ENCODE measurements at regions not wholly inside any gene's neighbourhood (a gene's known extent, or its start where the extent isn't known, plus 50 kb on each side); places are given as distances from the start of the nearest gene placed in this dataset.

DNA sequence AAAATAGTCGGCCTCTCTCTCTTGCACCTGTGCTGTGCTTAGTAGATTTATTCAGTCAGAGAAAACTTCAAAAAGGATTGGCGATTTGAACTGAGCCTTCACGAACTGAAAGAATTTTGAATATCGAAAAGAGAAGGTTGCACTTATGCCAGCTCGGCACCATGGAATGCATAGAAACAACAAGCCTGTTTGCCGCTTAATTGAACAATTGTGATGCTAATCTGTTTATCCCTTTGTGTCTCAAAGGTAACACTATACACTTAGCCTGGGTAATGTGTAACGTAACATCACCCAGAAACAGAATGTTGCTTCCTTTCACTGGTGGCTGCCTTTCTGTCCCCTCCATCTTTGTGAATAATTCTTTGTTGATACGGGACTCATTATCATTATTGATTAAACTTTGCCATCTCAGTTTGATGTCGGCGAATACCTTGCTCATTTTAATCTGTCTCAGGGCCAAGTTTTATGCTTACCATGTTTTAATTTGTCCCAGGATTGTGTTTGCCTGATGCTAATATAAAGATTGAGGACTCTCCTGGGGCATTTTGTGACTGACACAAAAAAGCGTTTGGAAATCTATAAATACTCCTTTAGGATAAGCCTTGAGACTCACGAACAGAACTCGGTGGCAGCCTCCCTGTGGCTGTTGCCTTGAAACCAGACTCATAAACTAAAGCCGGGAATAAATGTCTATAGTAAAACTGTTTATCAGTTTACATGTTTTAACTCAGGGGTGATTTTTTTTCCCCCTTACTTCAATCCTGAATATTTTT, 400.5 kb downstream of the RAPGEF2 start:
- no peak for DNase-seq

DNA sequence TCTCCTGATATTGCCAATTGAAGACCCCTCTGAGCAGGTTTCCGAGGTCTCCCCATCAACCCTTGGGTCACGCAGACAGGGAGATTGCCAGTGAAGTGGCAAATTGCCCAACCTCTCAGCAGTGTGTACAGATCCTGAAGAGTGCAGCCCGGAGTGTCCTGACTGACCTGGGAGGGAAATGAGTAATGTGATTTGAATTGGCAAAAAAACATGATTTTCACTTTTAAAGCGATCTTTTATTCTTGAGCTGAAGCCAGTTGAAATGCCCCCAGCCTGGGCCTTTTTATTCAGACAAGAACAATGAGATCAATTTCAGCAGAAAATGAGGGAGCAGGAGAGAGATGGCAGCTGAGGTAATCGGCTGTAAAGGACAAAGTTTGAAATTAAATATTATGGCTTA, 401.8 kb downstream of the RAPGEF2 start:
- DNase-seq, result no peak

DNA sequence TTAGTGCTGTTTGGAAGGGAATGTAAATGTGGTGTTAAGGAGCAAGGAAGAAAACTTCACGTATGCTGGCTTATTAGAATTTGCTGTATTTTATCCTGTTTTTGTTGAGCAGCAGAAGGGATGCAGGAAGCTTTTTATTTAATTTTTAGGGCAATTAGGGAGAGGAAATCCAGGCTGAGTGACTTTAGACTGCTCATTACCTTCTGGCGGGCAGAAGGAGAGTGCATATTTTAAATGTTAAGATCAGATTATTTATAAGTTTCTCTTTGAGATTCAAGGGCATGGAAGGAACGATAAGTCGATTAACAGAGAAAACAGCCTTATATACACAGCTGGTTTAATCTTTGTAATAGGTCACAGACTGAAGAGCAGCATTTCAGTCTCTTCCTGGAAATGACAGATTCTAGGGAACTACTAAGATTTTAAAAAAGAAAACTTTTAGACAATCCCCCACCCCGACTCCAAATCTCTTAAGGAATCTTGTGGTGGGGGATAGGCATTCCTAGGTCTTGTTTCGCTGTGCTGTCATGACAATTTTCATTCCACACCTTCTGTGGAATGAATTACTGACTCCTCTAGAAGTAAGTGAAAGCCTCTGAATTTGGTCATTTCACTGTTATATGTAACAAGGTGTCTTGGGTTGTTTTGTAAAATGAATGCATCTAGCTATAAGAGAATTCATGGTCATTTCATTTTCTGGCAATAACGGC, 402.5 kb downstream of the RAPGEF2 start:
- peak in 1 of 2 experiments; percentile 28 for DNase-seq

DNA sequence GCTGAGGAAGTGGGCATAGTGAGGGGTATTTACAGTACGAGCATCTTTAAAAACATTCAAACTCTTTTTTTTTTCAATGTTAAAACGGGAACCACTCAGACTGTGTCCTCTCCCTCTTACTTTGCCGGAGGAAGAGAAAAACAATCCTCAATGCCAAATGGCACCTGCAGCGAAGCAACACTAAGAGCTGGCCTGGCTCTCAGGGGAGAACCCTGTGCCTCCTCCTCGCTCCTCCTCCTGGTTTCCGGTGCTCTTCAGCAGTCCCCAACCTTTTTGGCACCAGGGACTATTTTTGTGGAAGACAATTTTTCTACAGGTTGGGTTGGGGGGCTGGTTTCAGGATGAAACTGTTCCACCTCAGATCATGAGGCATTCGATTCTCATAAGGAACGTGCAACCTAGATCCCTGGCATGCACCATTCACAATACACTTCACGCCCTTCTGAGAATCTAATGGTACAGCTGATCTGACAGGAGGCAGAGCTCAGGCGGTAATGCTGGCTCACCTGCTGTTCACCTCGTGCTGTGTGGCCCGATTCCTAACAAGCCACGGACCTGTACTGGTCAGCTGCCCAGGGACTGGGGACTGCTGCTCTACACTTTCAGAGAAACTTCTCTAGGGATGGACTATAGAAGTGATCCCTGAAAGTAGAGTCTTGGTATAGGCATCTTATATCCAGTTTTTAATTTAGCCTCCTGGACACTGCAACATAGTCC, 404.1 kb downstream of the RAPGEF2 start:
- no peak for DNase-seq

DNA sequence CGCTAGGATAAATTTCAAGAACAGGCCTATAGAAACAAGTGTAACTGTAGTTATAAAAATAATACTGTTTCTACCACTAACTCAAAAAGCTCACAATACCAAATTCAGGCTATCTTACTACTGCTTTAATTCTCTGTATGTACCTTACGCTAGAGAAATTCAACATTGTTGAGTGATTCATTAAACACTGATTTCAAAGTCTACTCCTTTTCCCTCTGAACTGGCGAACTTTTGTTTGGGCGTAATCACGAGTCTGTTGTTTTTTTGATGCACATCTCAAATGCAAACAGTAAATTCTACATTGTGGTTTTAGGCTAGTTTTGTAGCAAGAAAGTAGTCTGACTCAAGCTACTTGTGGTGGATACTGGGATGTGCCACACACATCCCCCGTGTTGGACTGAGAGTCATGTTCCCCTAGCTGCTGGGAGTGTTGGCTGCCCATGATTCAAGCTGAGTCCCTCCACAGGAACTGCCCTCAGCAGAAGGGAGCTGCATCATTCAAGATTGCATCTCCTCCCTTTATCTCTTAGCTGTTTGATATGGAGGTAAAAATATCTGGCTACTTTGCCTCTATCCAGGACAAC, 406.1 kb downstream of the RAPGEF2 start:
- no peak for DNase-seq

DNA sequence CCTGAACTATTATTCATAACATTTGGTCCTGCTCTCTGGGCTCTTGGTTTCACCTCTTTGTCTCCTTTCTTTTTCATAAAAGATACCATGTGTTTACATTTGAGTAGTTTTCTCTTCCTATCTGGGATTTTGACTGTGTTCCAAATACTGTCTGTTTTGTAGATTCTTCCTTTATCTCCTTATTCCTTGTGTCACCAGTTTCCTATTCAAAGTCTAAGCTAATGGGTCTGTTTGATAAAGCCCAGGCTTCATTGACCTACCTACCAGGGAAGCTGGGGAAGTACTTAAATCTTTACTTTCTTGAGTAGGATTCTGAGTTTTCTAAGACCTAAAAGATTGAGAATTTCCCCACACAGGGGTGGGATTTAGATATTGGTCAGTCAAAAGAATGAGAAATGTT, 409.5 kb downstream of the RAPGEF2 start:
- no peak for DNase-seq

DNA sequence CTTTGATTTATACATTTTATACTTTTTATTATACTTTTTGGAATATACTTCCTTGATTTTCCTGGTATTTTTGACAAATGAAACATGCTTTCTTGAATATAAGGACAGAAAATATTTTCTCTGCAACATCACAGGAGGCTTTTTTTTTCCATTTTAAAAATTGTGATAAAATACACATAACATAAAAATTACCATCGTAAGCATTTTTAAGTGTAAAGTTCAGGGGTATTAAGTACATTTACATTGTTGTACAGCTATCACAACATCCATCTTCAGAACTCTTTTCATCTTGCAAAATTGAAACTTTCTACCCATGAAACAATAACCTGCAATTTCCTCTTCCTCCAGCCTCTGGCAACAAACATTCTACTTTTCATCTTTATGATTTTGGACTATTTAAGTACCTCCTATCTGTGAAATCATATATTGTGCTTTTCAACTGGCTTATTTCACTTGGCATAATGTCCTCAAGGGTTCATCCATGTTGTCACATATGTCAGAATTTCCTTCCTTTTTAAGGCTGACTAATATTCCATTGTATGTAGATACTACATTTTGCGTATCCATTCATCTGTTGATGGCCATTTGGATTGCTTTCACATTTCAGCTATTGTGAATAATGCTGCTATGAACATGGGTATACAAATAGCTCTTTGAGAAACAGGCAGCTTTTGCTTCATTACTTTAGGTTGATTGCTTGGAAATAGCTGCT, 412.6 kb downstream of the RAPGEF2 start:
- no peak for DNase-seq

DNA sequence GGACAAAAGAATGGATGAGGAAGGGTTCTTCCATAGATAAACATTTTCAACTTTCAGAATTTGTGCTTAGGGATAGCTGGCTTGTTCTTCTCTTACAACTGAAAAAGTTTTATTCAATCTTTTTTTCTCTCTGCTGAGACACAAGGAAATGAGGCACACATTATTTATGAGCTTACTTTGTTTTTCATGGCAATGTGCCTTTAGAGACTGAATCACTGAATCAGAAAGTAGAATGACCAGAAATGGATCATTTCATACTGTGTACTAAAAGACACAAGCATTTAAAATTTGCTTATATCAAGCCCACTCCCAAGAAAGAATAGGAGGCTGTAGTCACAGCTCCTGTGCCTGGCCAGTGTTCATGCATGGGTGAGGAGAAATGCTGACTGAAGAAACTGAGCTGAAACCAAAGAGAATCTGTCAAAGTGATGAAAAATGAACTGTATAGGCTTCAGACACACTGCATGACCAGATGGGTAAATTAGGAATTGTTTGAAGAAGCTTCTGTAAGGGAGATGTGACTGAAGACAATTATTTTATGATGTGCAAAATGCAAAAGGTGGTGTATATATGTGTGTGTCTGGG, 413.8 kb downstream of the RAPGEF2 start:
- DNase-seq, result no peak

DNA sequence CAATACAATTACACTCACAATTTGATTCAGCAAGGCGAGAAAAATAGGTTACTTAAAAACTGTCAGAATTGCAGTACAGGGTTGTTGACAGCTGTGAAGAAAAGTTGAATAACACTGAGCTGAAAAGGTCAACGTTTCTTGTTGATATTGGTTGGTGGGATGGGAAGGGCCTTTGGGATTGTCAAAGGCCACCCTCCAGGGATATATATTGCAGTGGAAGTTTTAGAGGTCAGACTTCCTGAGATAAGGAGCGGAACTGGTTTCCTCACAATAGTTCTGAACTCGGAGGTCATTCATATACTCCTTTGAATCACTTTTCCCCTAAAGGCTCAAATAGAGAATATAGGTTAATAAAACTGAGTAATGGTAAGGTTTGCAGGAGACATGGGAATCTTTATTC, 417.2 kb downstream of the RAPGEF2 start:
- no peak for DNase-seq

DNA sequence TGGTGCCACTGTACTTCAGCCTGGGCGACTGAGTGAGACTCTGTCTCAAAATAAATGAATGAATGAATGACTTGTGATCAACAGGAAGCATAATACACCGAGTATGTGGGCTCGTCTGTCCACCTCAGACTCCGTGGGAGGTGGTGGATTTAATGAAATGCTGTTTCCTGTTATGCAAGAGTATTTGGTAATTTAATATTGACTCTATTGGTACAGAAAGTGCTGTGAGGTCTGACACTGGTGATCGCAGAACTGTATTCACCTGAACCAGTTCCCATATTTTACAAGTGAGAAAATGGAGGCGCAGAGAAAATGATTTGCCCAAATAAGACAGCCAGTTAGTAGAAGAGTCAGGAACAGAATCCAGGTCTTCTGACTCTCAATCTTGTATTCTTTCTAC, 423.3 kb downstream of the RAPGEF2 start:
- DNase-seq, result no peak

DNA sequence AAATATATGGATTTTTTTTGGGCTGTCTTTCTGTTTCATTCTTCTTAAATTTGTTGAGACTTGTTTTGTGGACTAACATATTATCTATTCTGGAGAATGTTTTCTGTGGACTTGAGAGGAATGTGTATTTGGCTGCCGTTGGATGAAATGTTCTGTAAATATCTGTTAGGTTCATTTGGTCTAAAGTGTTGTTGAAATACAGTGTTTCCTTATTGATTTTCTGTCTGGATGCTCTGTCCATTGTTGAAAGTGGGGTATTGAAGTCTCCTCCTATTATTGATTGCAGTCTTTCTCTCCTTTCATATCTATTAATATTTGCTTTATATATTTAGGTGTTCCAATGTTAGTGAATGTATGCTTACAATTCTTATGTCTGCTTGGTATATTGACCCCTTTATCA, 431.8 kb downstream of the RAPGEF2 start:
- no peak for DNase-seq

DNA sequence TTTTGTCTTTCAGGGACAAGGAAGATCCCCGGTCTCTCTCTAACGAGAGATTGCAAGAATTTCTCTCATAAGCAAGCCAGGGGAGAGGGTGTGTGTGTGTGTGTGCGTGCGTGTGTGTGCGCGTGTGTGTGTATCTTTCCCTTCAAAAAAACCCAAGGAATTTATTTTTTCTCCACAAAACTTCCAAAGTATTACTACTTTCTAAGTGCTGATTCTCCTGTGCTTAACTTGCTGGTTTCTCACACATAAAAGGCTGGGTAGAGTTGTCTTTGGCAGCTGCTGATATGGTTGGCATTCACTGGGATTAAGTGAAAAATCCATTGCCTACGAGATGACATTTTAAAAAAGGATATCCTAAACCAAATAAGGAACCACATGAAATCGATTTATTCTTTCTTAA, 435.7 kb downstream of the RAPGEF2 start:
- DNase-seq, result no peak

DNA sequence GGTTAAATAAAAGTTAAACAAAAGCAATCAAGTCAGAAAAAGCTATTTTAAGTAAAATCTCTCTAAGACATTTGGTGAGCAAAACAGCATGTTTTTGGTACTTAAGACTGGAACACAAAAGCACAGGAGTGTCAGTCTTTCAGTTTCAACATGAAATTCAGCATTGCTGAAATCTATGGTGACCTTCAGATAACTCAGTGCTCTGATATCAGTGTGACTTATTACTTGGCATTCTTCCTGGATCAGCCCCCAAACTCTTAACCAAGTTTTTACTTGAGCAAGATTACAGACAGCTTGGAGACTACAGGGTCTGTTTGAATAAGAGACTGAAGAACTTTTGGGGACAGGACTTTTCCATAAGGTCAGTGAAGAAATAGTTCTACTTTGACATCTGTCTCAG, 437.2 kb downstream of the RAPGEF2 start:
- no peak for DNase-seq

DNA sequence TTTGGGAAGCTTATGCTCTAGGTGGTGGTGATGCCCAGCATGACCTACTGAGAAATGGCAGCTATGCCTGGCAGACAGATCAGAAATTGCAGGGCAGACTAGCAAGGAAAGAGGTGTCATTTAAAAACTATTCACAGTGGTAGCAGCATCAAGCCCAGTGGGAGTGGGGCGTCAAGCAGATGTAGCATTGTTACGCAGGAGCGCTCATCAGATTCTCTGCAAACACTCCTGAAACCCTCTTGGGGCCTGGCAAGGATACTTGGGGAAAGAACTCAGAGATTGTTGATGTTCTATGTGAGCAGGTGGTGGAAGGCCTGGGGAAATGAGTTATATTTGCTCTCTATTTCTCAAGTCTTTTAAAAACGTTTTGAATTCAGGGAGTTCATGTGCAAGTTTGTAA, 437.6 kb downstream of the RAPGEF2 start:
- DNase-seq, result no peak

DNA sequence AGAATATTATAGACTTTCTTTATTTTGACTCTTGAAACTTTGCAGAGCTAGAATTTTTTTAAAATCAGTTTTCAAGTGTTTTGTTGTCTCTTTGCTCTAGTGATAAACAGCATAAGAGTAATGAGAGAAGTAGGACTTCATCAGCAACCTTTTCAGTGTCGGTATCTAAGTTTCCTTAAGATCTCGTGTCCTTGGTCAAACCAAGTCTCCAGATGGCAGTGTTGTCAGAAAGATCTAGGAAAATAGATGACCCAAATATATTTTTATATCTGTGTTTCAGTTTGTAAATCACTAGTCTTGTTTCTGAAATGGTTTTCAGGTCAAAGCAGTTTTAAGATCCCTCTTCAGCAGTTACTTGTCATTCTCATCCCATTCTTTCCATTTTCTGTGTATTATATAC, 438.3 kb downstream of the RAPGEF2 start:
- DNase-seq, result no peak

DNA sequence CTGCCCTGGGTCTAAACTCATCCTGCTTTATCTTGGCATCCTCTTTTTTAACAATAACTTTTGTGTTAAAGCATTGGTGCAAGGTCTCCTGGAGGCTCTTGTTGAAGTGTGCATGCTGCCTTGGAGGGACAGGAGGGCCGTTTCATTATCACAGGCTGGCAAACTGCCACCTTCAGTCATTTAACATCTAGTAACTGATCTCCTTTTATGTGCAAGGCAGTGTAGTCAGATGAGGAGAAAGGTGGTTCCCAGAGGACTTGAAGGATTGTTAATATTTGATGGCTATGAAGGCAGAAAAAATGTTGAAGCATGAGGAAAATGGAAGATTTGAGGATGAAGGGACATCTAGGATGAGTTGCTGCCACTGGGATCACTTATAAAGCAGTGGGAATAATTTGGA, 439.4 kb downstream of the RAPGEF2 start:
- DNase-seq, result no peak

DNA sequence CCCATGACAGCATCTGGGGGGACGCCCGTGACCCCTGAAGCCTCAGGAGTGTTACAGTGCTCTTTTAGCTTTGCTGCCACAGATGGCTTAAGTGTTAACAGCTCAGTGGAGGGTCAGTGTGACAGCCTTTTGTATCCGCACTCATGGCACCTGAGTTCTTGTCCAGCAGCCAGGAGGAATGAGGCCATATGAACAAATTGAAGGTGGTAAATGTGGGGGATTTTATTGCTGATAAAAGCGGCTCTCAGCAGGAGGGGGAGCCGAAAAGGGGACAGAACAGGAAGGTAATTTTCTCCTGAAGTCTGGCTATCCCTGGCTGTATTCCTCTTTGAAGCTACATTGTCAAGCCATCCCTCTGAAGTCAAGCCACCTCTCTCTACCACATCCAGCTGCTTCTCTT, 441.0 kb downstream of the RAPGEF2 start:
- no peak for DNase-seq

DNA sequence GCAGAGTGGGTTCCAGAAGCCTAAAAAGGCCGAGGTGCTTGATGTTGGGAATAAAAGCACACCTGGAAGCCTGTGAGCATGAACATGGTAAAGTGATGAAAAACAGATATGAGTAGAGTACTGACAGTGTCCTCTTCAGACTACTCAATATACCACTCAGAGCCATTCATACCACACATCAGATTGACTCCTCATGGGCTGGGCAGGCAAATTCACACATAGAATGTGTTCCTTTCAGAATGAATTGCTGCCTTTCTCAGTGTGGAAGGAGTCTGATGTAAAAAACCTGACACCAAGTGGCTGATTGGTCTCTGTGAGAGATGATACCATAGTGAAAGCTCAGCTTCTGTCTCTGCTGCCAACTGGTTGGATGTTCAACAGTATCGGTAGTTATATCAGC, 442.7 kb downstream of the RAPGEF2 start:
- no peak for DNase-seq

DNA sequence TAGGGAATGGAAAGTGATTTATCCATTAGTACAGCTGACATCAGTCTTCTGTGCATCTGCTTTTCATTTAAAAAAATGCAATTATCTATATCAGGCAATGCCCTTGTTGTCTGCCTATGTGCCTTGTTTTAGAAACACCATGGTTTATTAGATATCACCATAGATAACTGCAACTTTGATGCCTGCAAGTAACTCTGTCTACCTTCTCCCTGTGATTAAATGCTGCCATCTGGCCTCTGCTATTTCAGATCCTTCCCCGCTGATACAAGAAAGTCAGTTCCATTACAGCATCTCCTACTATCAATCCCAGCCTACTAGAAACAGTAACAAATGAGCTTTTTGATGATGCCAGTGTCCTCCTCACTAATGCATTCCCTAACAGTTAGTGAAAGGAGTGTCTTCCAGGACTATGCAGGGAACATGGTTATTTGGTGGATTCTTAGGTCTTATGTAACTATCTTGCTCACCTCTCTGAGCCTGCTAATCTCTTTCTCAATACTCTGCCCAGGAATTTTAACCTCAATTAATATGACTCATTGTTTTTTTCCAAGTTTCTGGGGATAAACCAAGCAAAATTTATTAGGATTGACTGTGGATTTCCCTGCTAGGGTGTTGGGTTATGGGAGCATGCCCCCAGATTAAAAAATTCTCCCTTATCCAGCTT, 444.9 kb downstream of the RAPGEF2 start:
- no peak for DNase-seq

DNA sequence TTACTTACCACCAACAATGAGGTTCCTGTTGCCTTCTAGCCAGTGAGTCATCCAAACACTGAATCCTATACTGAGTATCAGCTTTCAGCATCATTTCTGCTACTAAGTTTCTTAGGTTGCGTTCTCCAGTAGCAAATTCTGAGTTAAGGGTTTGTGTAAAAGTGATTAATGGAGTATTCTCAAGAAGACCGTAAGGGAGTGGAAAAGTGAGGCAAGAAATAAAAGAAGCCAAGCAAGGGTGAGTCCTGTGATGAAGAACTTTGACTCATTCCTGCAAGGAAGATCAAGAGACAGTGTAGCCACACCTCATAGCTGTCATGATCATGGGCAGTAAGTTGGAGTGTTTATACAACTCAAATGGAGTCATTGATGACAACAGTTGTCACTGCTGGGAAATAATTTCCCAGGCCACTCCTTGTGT, 446.2 kb downstream of the RAPGEF2 start:
- no peak for DNase-seq

DNA sequence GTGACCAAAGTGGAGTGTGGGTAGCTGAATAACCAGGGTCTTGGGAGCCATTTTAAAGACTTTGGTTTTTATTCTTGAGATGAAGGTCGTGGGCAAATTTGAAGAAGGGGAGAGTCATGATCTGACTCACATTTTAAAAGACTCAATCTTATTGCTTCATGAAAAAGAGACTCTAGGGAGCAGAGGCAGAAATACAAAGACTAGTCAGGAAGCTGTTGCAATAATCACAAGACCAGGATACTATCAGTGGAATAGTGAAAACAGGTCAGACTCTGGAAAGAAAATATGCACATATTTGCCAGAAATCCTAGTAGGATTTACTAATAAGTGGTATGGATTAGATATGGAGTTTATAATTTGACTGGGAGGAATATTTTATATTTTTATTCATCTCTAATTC, 448.4 kb downstream of the RAPGEF2 start:
- no peak for DNase-seq

Data from NCI-H524 (cell line).